Gastrocnemius medialis (tissue), 4 donors: ENCODE measurements at regions not wholly inside any gene's neighbourhood (a gene's known extent, or its start where the extent isn't known, plus 50 kb on each side); places are given as distances from the start of the nearest gene placed in this dataset.

Source experiments
- POLR2A ChIP-seq, 2 donors: fragments of 450-650 bp; IDR thresholded peaks; one replicate each; pipeline ENCODE4 v1.6.1; 2017; ENCODE audit warnings: antibody characterized with exemption in 2 of 2, mild to moderate bottlenecking in 2 of 2, moderate library complexity in 2 of 2
- TF ChIP-seq, protein P1 (sequence below), 5 experiments: fragments of 450-650 bp in 3 of 5; fragments of 200-600 bp in 2 of 5; sonication (generic) in 2 of 5; IDR thresholded peaks in 4 of 5; conservative IDR thresholded peaks in 1 of 5; 1 replicate in 4 of 5; 2 replicates in 1 of 5; pipeline ENCODE4 v1.5.1; 2016 to 2019; ENCODE audit warnings: antibody characterized with exemption in 5 of 5, mild to moderate bottlenecking in 3 of 5, moderate library complexity in 3 of 5

DNA sequence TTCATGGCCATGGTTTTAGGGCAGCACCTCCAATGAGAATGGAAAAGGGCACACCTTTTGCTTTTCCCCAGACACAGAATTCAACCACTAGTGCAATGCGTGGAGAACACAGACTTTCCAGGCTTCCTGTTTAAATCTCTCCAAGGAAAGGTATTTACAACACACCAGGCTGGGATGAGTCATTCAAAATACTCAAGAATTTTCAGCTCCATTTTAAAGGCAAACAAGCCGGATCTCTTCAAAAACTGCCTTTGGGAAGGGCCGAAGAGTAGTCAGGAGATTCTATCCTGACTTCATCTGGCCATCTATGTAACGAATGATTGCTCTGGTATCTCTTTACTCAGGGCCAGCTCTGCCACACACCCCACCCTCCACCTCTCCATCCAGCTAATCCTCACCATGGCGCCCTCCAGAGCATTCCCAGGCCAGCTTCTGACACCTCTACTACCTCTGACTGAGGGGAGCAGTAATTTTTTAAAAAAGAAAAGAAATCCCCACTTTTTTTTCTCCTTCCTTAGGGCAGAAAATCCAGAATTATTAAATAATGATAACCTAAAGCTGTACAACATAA lies 254.6 kb downstream of the LY86 start:
- TF ChIP-seq, protein P1, sequence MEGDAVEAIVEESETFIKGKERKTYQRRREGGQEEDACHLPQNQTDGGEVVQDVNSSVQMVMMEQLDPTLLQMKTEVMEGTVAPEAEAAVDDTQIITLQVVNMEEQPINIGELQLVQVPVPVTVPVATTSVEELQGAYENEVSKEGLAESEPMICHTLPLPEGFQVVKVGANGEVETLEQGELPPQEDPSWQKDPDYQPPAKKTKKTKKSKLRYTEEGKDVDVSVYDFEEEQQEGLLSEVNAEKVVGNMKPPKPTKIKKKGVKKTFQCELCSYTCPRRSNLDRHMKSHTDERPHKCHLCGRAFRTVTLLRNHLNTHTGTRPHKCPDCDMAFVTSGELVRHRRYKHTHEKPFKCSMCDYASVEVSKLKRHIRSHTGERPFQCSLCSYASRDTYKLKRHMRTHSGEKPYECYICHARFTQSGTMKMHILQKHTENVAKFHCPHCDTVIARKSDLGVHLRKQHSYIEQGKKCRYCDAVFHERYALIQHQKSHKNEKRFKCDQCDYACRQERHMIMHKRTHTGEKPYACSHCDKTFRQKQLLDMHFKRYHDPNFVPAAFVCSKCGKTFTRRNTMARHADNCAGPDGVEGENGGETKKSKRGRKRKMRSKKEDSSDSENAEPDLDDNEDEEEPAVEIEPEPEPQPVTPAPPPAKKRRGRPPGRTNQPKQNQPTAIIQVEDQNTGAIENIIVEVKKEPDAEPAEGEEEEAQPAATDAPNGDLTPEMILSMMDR (IDR thresholded peaks at IDR 0.05 in 4 of 5, conservative IDR thresholded peaks at IDR 0.05 in 1 of 5): no peak
- TF ChIP-seq POLR2A (IDR thresholded peaks at IDR 0.05): no peak
